ENCODE measurements at regions not wholly inside any gene's neighbourhood (a gene's known extent, or its start where the extent isn't known, plus 50 kb on each side); places are given as distances from the start of the nearest gene placed in this dataset.

- no peaks in the 10 kb centered on the region for H3K27me3 ChIP-seq (ENCODE audit: control insufficient read depth, low read length)
- no peaks in the 10 kb centered on the region for H4K20me1 ChIP-seq (ENCODE audit: control insufficient read depth, insufficient read depth, low read depth, low read length)
- H3K4me1 ChIP-seq (ENCODE audit: control insufficient read depth, low read length): peaks cover 56% of the 10 kb centered on the region
- H3K4me3 ChIP-seq (ENCODE audit: low read length): no peak overlapping the region
- no peaks in the 10 kb centered on the region for H3K9me2 ChIP-seq (replicated peaks; ENCODE audit: control insufficient read depth, low read length)
- no peak overlapping the region for H3K27ac ChIP-seq (ENCODE audit: low read depth, low read length)
- no peaks in the 10 kb centered on the region for H3K79me2 ChIP-seq (ENCODE audit: control insufficient read depth, low read length)
- H3K4me2 ChIP-seq (ENCODE audit: low read length): no peak overlapping the region
- no peaks in the 10 kb centered on the region for H3K36me3 ChIP-seq (ENCODE audit: control insufficient read depth, low read length)
- peaks cover 12% of the 10 kb centered on the region for H3F3A ChIP-seq (ENCODE audit: control insufficient read depth, insufficient read depth)
- TF ChIP-seq CTCF (IDR thresholded peaks at IDR 0.05; ENCODE audit: low read depth, low read length, poor library complexity, severe bottlenecking): no peak
- no peak for TF ChIP-seq EZH2phosphoT487 (IDR thresholded peaks at IDR 0.05; ENCODE audit: borderline replicate concordance, low read length)
- no peaks in the 10 kb centered on the region for H3K9me3 ChIP-seq (ENCODE audit: control insufficient read depth, insufficient read depth, low read length)
Observed at GRCh38 chr14:21921453-21921852, 247.8 kb upstream of the OR4E1 start.

GRCh38 chr14:21917699-21918436 is 244.2 kb upstream of the OR4E1 start:
- no peaks in the 10 kb centered on the region for H3K27me3 ChIP-seq (ENCODE audit: control insufficient read depth, low read length)
- no peaks in the 10 kb centered on the region for H3K79me2 ChIP-seq (ENCODE audit: control insufficient read depth, low read length)
- H3K9me3 ChIP-seq (ENCODE audit: control insufficient read depth, insufficient read depth, low read length): no peaks in the 10 kb centered on the region
- no peaks in the 10 kb centered on the region for H3F3A ChIP-seq (ENCODE audit: control insufficient read depth, insufficient read depth)
- peak overlapping the region; percentile 44 for H3K4me2 ChIP-seq (ENCODE audit: low read length)
- H3K4me3 ChIP-seq (ENCODE audit: low read length): peak overlapping the region; percentile 20
- no peaks in the 10 kb centered on the region for H3K36me3 ChIP-seq (ENCODE audit: control insufficient read depth, low read length)
- H3K27ac ChIP-seq (ENCODE audit: low read depth, low read length): no peak overlapping the region
- TF ChIP-seq EZH2phosphoT487 (IDR thresholded peaks at IDR 0.05; ENCODE audit: borderline replicate concordance, low read length) (no peak), CTCF (IDR thresholded peaks at IDR 0.05; ENCODE audit: low read depth, low read length, poor library complexity, severe bottlenecking) (peak; percentile 90)
- H4K20me1 ChIP-seq (ENCODE audit: control insufficient read depth, insufficient read depth, low read depth, low read length): no peaks in the 10 kb centered on the region
- H3K4me1 ChIP-seq (ENCODE audit: control insufficient read depth, low read length): peaks cover 38% of the 10 kb centered on the region
- H3K9me2 ChIP-seq (replicated peaks; ENCODE audit: control insufficient read depth, low read length): no peaks in the 10 kb centered on the region

DNA sequence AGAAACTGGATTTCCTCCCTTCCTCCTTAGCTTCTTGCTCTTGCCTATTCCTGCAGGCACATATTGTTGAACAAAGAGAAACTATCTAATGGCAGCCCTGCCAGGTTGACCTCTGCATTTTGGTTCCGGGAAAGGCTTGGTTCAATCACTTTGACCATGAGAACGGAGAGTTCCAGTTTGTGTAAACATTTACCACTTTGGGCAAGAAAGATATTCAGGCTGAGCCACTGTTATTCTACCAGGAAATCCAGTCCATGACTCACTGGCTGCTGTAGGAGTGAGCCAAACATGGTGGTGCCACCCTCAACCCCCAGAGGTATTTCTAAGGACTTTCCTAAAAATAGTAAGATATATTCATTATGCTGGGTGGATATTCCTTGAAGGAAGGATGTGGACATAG is 242.2 kb upstream of the OR4E1 start:
- Histone ChIP-seq H3K9me2 (replicated peaks; ENCODE audit: control insufficient read depth, low read length) (no peaks in the 10 kb centered on the region), H3K79me2 (ENCODE audit: control insufficient read depth, low read length) (no peaks in the 10 kb centered on the region), H3K4me2 (ENCODE audit: low read length) (no peak overlapping the region), H4K20me1 (ENCODE audit: control insufficient read depth, insufficient read depth, low read depth, low read length) (no peaks in the 10 kb centered on the region), H3K4me1 (ENCODE audit: control insufficient read depth, low read length) (peaks cover 42% of the 10 kb centered on the region), H3K27ac (ENCODE audit: low read depth, low read length) (no peak overlapping the region), H3K36me3 (ENCODE audit: control insufficient read depth, low read length) (no peaks in the 10 kb centered on the region), H3K27me3 (ENCODE audit: control insufficient read depth, low read length) (0 out of 2 replicates have a peak, but pooled peaks cover 2% of the 10 kb centered on the region), H3F3A (ENCODE audit: control insufficient read depth, insufficient read depth) (no peaks in the 10 kb centered on the region), H3K4me3 (ENCODE audit: low read length) (no peak overlapping the region), H3K9me3 (ENCODE audit: control insufficient read depth, insufficient read depth, low read length) (no peaks in the 10 kb centered on the region)
- TF ChIP-seq EZH2phosphoT487 (IDR thresholded peaks at IDR 0.05; ENCODE audit: borderline replicate concordance, low read length) (no peak), CTCF (IDR thresholded peaks at IDR 0.05; ENCODE audit: low read depth, low read length, poor library complexity, severe bottlenecking) (no peak)

Measured in DOHH2 (cell line).